ENCODE measurements at regions not wholly inside any gene's neighbourhood (a gene's known extent, or its start where the extent isn't known, plus 50 kb on each side); places are given as distances from the start of the nearest gene placed in this dataset.
A peak's percentile ranks its signal among the peaks of the same experiment; 100 is the strongest.
"Not testable (repeated sequence)": the region's sequence is repeated elsewhere in the genome, so short reads cannot be mapped to it uniquely, and the experiment has no call there.

DNA sequence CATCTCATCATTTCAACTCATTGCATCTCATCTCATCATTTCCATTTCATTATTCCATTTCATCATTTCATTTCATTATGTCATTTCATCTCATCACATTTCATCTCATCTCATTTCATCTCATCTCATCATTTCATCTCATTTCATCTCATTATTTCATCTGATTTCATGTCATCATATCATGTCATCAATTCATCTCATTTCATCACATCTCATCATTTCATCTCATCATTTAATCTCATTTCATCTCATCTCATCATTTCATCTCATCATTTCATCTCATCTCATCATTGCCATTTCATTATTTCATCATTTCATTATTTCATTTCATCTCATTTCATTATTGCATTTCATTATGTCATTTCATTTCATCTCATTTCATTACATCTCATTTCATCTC, 410.5 kb downstream of the ZNF33B start:
- not testable (repeated sequence) for H3K36me3 ChIP-seq (replicated peaks in 1 of 2; ENCODE audit: control insufficient read depth in 1 of 2, insufficient read depth in 2 of 2, low read length in 2 of 2); FAIRE-seq; TF ChIP-seq ATF7, CREB1 (CRISPR knock-in tag; IDR thresholded peaks at IDR 0.05)
- TF ChIP-seq ATF7 (IDR thresholded peaks at IDR 0.05), result peak; percentile 80
- peak; percentile 65 for TF ChIP-seq CREB1 (IDR thresholded peaks at IDR 0.05)

DNA sequence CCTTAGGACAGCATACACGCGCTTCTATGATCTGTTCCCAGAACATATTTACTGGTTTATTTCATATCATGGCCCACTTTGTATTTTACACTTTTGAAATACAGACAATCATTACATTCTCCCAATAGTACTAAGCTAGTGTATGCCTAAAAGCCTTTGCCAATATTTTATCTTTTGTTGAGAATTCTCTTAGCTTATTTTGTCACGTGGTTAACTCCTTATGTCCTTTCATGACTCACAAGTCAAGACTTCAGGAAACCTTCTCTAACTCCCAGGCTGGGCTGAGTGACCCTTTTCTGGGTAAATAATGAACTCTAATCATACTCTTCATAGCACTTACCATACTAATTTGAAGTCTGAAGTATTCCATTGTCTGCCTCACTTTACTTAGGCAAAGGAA, 444.8 kb downstream of the ZNF33B start:
- H3K9ac ChIP-seq (ENCODE audit: insufficient read depth, low read depth, low read length); H3K9me3 ChIP-seq (ENCODE audit: low read length); H4K20me1 ChIP-seq (ENCODE audit: insufficient read depth, low read length); H3K4me3 ChIP-seq (replicated peaks in 1 of 3; ENCODE audit: insufficient read depth in 1 of 3, low read depth in 2 of 3, low read length in 3 of 3); H3K4me1 ChIP-seq (ENCODE audit: insufficient read depth, low read length); in situ Hi-C loops (cut with HindIII; ENCODE audit: extremely low pct_ligation_motif_present, low pct_unique_long_range_greater_than_20kb); H2AFZ ChIP-seq (ENCODE audit: low read length); BruUV-seq (replicated peaks); CTCF ChIA-PET (ENCODE audit: low intra/inter-chr PET ratio, low total read pairs); H3K79me2 ChIP-seq (ENCODE audit: insufficient read depth, low read length); H3K4me2 ChIP-seq (ENCODE audit: low read depth, low read length); intact Hi-C loops (cut with micrococcal nuclease; ENCODE audit: unreplicated experiment); H3K27me3 ChIP-seq (ENCODE audit: control insufficient read depth in 1 of 2, insufficient read depth in 2 of 2, low read length in 2 of 2); POLR2A ChIA-PET; FAIRE-seq; DNase-seq (ENCODE audit: low spot score); H3K36me3 ChIP-seq (replicated peaks in 1 of 2; ENCODE audit: control insufficient read depth in 1 of 2, insufficient read depth in 2 of 2, low read length in 2 of 2); H3K27ac ChIP-seq (ENCODE audit: extremely low read length, insufficient read depth, low read length); ATAC-seq: not testable (repeated sequence)
- WGBS (ENCODE audit: low lambda C conversion rate), result 1% methylated on average over 3 of the region's 3 CpGs

More for the DNA sequence above, 410.5 kb downstream of the ZNF33B start:
- intact Hi-C loops (cut with micrococcal nuclease; ENCODE audit: unreplicated experiment); H4K20me1 ChIP-seq (ENCODE audit: insufficient read depth, low read length); CTCF ChIA-PET (ENCODE audit: low intra/inter-chr PET ratio, low total read pairs); DNase-seq (ENCODE audit: low spot score); in situ Hi-C loops (cut with HindIII; ENCODE audit: extremely low pct_ligation_motif_present, low pct_unique_long_range_greater_than_20kb); BruUV-seq (replicated peaks); H3K4me1 ChIP-seq (ENCODE audit: insufficient read depth, low read length); ATAC-seq; H3K27ac ChIP-seq (ENCODE audit: extremely low read length, insufficient read depth, low read length); POLR2A ChIA-PET; H3K4me3 ChIP-seq (replicated peaks in 1 of 3; ENCODE audit: insufficient read depth in 1 of 3, low read depth in 2 of 3, low read length in 3 of 3); H2AFZ ChIP-seq (ENCODE audit: low read length); H3K79me2 ChIP-seq (ENCODE audit: insufficient read depth, low read length); H3K27me3 ChIP-seq (ENCODE audit: control insufficient read depth in 1 of 2, insufficient read depth in 2 of 2, low read length in 2 of 2); H3K4me2 ChIP-seq (ENCODE audit: low read depth, low read length); H3K9ac ChIP-seq (ENCODE audit: insufficient read depth, low read depth, low read length): not testable (repeated sequence)
- peaks cover 34% of the 10 kb centered on the region for H3K9me3 ChIP-seq (ENCODE audit: low read length)

DNA sequence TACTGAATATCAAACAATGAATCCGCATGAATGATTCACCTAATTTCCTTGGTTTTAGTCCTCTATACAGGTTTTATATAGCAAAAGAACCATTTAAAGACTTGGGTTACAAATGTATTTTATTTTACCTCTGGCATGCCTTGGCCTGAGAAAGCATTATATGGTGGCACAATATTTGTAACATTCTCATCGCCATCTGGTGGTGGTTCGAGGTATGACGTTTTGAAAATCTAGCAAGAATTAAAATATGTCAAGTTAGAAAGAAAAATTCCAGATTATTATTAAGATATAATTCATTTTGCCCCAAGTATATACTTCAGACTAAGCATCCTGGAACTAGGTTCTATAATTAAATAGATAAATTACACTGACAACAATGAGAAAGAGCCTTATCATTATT, 445.9 kb downstream of the ZNF33B start:
- 0% methylated on average over 4 of the region's 4 CpGs for WGBS (ENCODE audit: low lambda C conversion rate)
- BruUV-seq (replicated peaks); H3K4me1 ChIP-seq (ENCODE audit: insufficient read depth, low read length); intact Hi-C loops (cut with micrococcal nuclease; ENCODE audit: unreplicated experiment); H3K27me3 ChIP-seq (ENCODE audit: control insufficient read depth in 1 of 2, insufficient read depth in 2 of 2, low read length in 2 of 2); H3K4me2 ChIP-seq (ENCODE audit: low read depth, low read length); H3K36me3 ChIP-seq (replicated peaks in 1 of 2; ENCODE audit: control insufficient read depth in 1 of 2, insufficient read depth in 2 of 2, low read length in 2 of 2); H3K9ac ChIP-seq (ENCODE audit: insufficient read depth, low read depth, low read length); H2AFZ ChIP-seq (ENCODE audit: low read length); H3K79me2 ChIP-seq (ENCODE audit: insufficient read depth, low read length); H3K4me3 ChIP-seq (replicated peaks in 1 of 3; ENCODE audit: insufficient read depth in 1 of 3, low read depth in 2 of 3, low read length in 3 of 3); ATAC-seq; H3K9me3 ChIP-seq (ENCODE audit: low read length); H4K20me1 ChIP-seq (ENCODE audit: insufficient read depth, low read length); POLR2A ChIA-PET; FAIRE-seq; in situ Hi-C loops (cut with HindIII; ENCODE audit: extremely low pct_ligation_motif_present, low pct_unique_long_range_greater_than_20kb); CTCF ChIA-PET (ENCODE audit: low intra/inter-chr PET ratio, low total read pairs); H3K27ac ChIP-seq (ENCODE audit: extremely low read length, insufficient read depth, low read length): not testable (repeated sequence)
- peak; percentile 28; the same call in 1 of the 2 replicates for TF ChIP-seq STAG1 (CRISPR knock-in tag; IDR thresholded peaks at IDR 0.05)
- TF ChIP-seq, protein P1, sequence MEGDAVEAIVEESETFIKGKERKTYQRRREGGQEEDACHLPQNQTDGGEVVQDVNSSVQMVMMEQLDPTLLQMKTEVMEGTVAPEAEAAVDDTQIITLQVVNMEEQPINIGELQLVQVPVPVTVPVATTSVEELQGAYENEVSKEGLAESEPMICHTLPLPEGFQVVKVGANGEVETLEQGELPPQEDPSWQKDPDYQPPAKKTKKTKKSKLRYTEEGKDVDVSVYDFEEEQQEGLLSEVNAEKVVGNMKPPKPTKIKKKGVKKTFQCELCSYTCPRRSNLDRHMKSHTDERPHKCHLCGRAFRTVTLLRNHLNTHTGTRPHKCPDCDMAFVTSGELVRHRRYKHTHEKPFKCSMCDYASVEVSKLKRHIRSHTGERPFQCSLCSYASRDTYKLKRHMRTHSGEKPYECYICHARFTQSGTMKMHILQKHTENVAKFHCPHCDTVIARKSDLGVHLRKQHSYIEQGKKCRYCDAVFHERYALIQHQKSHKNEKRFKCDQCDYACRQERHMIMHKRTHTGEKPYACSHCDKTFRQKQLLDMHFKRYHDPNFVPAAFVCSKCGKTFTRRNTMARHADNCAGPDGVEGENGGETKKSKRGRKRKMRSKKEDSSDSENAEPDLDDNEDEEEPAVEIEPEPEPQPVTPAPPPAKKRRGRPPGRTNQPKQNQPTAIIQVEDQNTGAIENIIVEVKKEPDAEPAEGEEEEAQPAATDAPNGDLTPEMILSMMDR (CRISPR knock-in tag; IDR thresholded peaks at IDR 0.05), result peak; percentile 32; the same call in 1 of the 2 replicates
- peak; percentile 0 for DNase-seq (ENCODE audit: low spot score)
